Ishikawa (cell line): ENCODE measurements at regions not wholly inside any gene's neighbourhood (a gene's known extent, or its start where the extent isn't known, plus 50 kb on each side); places are given as distances from the start of the nearest gene placed in this dataset.

Source experiments
- CEBPB ChIP-seq: IDR thresholded peaks from 2 replicates; pipeline ENCODE4 v1.6.1; 2012
- CREB1 ChIP-seq: IDR thresholded peaks from 2 replicates; pipeline ENCODE4 v1.6.1; 2012; ENCODE audit warnings: low read depth
- EGR1 ChIP-seq: IDR thresholded peaks from 2 replicates; pipeline ENCODE4 v1.6.1; 2012
- EP300 ChIP-seq: IDR thresholded peaks from 2 replicates; pipeline ENCODE4 v1.6.1; 2012; ENCODE audit warnings: borderline replicate concordance
- FOXM1 ChIP-seq: IDR thresholded peaks from 2 replicates; pipeline ENCODE4 v1.6.1; 2012; ENCODE audit warnings: low read depth, borderline replicate concordance
- NFIC ChIP-seq: IDR thresholded peaks from 2 replicates; pipeline ENCODE4 v1.6.1; 2012
- RAD21 ChIP-seq: IDR thresholded peaks from 2 replicates; pipeline ENCODE4 v1.6.1; 2012; ENCODE audit warnings: low read depth
- TAF1 ChIP-seq: IDR thresholded peaks from 2 replicates; pipeline ENCODE4 v1.6.1; 2012; ENCODE audit warnings: low read depth, mild to moderate bottlenecking
- TCF12 ChIP-seq: IDR thresholded peaks from 2 replicates; pipeline ENCODE4 v1.6.1; 2012; ENCODE audit warnings: low read depth
- TEAD4 ChIP-seq: IDR thresholded peaks from 2 replicates; pipeline ENCODE4 v1.6.1; 2012
- YY1 ChIP-seq: IDR thresholded peaks from 2 replicates; pipeline ENCODE4 v1.6.1; 2012; ENCODE audit warnings: low read depth
- ZBTB7A ChIP-seq: IDR thresholded peaks from 2 replicates; pipeline ENCODE4 v1.6.1; 2012; ENCODE audit warnings: low read depth
- TF ChIP-seq, protein P1 (sequence below): IDR thresholded peaks from 2 replicates; pipeline ENCODE4 v1.6.1; 2012
- TF ChIP-seq, protein P2 (sequence below): IDR thresholded peaks from 2 replicates; pipeline ENCODE4 v1.6.1; 2012
- TF ChIP-seq, protein P3 (sequence below): IDR thresholded peaks from 2 replicates; pipeline ENCODE4 v1.6.1; 2012; ENCODE audit warnings: low read depth, mild to moderate bottlenecking

DNA sequence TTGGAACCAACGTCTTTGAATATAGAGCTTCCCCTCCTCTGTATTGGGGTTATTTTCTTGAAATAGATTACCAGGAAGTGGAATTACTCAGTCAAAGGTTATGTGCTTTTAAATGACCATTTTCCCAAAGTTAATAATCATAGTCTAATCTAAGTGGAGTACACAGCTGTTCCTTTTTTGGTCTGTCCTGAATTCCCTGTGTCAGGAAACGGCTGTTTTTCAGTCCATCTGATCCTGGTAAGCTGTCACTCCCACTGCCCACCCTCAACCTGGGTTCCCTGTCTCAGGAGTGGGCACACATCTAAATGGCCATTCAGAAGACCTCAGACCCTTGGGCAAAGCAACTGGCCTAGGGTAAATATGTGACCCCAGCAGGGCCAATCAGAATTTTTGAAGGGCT, 57.6 kb upstream of the KSR1 start:
- TF ChIP-seq RAD21 (no peak), CREB1 (no peak), TEAD4 (no peak), TCF12 (no peak), TAF1 (no peak), EP300 (no peak), YY1 (no peak), ZBTB7A (no peak), CEBPB (no peak), EGR1 (no peak), FOXM1 (no peak), NFIC (no peak)
- TF ChIP-seq, protein P1, sequence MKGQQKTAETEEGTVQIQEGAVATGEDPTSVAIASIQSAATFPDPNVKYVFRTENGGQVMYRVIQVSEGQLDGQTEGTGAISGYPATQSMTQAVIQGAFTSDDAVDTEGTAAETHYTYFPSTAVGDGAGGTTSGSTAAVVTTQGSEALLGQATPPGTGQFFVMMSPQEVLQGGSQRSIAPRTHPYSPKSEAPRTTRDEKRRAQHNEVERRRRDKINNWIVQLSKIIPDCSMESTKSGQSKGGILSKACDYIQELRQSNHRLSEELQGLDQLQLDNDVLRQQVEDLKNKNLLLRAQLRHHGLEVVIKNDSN: no peak
- TF ChIP-seq, protein P2, sequence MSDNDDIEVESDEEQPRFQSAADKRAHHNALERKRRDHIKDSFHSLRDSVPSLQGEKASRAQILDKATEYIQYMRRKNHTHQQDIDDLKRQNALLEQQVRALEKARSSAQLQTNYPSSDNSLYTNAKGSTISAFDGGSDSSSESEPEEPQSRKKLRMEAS: no peak
- TF ChIP-seq, protein P3, sequence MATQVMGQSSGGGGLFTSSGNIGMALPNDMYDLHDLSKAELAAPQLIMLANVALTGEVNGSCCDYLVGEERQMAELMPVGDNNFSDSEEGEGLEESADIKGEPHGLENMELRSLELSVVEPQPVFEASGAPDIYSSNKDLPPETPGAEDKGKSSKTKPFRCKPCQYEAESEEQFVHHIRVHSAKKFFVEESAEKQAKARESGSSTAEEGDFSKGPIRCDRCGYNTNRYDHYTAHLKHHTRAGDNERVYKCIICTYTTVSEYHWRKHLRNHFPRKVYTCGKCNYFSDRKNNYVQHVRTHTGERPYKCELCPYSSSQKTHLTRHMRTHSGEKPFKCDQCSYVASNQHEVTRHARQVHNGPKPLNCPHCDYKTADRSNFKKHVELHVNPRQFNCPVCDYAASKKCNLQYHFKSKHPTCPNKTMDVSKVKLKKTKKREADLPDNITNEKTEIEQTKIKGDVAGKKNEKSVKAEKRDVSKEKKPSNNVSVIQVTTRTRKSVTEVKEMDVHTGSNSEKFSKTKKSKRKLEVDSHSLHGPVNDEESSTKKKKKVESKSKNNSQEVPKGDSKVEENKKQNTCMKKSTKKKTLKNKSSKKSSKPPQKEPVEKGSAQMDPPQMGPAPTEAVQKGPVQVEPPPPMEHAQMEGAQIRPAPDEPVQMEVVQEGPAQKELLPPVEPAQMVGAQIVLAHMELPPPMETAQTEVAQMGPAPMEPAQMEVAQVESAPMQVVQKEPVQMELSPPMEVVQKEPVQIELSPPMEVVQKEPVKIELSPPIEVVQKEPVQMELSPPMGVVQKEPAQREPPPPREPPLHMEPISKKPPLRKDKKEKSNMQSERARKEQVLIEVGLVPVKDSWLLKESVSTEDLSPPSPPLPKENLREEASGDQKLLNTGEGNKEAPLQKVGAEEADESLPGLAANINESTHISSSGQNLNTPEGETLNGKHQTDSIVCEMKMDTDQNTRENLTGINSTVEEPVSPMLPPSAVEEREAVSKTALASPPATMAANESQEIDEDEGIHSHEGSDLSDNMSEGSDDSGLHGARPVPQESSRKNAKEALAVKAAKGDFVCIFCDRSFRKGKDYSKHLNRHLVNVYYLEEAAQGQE: no peak

DNA sequence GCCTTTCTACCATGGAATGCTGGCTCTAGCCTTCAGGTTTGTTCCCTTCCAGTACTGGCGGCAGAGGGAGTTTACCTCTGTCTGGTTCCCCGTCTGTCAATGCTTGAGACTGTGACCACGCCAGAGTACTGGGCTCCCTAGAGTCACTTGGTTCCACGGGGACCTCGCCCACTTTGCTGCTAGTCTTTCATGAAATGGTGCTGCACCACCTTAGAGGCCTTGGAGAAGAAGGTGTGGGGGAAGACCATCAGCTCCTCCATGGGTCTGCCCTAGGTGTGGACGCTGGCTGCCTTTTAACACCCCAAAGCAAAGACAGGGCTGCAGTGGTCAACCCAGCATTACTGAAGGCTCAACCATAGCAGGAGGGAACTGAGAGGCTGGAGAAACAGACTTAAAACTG, 55.3 kb upstream of the KSR1 start:
- no peak for TF ChIP-seq NFIC
- TF ChIP-seq TCF12: no peak
- no peak for TF ChIP-seq CREB1
- TF ChIP-seq TEAD4: no peak
- TF ChIP-seq RAD21: no peak

DNA sequence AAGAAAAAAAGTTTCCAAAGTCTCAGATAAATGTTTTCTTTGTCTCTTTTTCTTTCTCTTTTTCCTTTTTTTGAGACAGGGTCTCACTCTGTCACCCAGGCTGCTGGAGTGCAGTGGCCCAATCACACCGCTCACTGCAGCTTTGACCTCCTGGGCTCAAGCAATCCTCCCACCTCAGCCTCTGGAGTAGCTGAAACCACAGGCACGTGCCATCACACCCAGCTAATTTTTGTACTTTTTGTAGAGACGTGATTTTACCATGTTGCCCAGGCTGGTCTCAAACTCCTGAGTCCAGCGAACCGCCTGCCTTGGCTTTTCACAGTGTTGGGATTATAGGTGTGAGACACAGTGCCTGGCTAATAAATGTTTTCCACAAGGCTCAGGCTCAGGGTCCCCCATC, 53.3 kb upstream of the KSR1 start:
- TF ChIP-seq TEAD4 (no peak), YY1 (no peak), EP300 (no peak), EGR1 (no peak), CEBPB (no peak), NFIC (no peak), TCF12 (no peak), FOXM1 (no peak), CREB1 (no peak), TAF1 (no peak), ZBTB7A (no peak), RAD21 (no peak)
- TF ChIP-seq, protein P2: no peak
- TF ChIP-seq, protein P1: no peak
- TF ChIP-seq, protein P3: no peak

DNA sequence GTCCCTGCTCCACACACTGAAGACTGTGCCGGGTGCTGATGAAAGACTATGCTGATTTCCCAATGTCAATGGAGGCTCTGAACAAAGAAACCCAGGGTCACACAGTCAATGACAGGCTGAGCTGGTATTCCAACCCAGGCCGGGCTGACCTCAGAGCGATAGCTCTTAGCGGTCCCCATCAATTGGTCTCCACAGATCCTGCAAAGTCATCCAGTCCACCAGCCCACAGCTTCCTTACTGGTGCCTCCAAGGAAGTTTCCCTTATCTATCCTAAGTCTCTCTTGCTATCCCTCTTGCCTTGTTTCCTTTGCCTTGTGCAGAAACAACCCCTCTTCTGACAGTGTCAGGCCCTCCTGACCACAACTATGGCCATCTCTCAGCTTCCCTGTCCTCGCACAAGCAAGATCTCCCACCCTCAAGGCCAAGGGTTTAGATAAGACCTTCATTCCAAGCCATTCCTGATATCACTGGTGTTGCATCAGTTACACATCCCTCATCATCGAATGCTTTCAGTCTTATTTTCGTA, 52.7 kb upstream of the KSR1 start:
- no peak for TF ChIP-seq YY1
- TF ChIP-seq, protein P1: no peak
- TF ChIP-seq, protein P2: no peak
- no peak for TF ChIP-seq FOXM1
- no peak for TF ChIP-seq TEAD4
- TF ChIP-seq EGR1: no peak
- TF ChIP-seq TAF1: no peak
- no peak for TF ChIP-seq CEBPB
- no peak for TF ChIP-seq RAD21
- no peak for TF ChIP-seq TCF12

DNA sequence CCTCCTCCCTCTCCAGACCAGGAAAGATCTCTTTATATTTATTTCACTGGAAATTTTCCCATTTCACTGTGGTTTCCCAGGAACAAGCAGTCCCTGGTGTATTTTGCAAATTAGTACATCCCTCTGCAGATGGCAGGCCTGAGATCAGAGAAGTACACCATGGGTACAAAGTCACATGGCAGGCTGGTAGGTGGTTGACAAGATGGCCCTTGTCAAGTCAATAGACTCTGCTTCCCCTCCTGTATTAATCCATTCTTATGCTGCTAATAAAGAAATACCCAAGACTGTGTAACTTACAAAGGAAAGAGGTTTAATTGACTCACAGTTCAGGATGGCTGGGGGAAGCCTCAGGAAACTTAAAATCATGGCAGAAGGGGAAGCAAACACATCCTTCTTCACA, 51.6 kb upstream of the KSR1 start:
- no peak for TF ChIP-seq YY1
- TF ChIP-seq, protein P2: no peak
- no peak for TF ChIP-seq TAF1
- TF ChIP-seq, protein P1: no peak
- TF ChIP-seq TCF12: no peak
- no peak for TF ChIP-seq FOXM1
- no peak for TF ChIP-seq EGR1
- no peak for TF ChIP-seq CREB1
- TF ChIP-seq RAD21: no peak
- TF ChIP-seq TEAD4: no peak
- TF ChIP-seq ZBTB7A: no peak
- no peak for TF ChIP-seq EP300
- no peak for TF ChIP-seq NFIC
- TF ChIP-seq, protein P3: no peak
- no peak for TF ChIP-seq CEBPB
